GM06990 (cell line): ENCODE measurements at regions not wholly inside any gene's neighbourhood (a gene's known extent, or its start where the extent isn't known, plus 50 kb on each side); places are given as distances from the start of the nearest gene placed in this dataset.

Experiments used
- DNase-seq: peaks from one replicate; pipeline ENCODE4 v3.0.0-alpha.2; 2011; ENCODE audit not compliant: insufficient read length; ENCODE audit errors: extremely low read depth
- H3K27me3 ChIP-seq: replicated peaks from 2 replicates; pipeline ENCODE4 v1.6.0; 2011; ENCODE audit warnings: low read length; ENCODE audit not compliant: control insufficient read depth, insufficient read depth
- H3K36me3 ChIP-seq: 2 replicates; pipeline ENCODE4 v1.5.1; 2011; ENCODE audit warnings: low read length; ENCODE audit not compliant: control insufficient read depth, insufficient read depth
- H3K4me3 ChIP-seq: replicated peaks from 2 replicates; pipeline ENCODE4 v1.5.1; 2011; ENCODE audit warnings: low read depth, mild to moderate bottlenecking, control low read depth, low read length
- CTCF ChIP-seq: IDR thresholded peaks from 2 replicates; pipeline ENCODE4 v1.5.1; 2011; ENCODE audit warnings: low read length, control low read depth, mild to moderate bottlenecking, inconsistent platforms; ENCODE audit not compliant: insufficient read depth, poor library complexity, severe bottlenecking

DNA sequence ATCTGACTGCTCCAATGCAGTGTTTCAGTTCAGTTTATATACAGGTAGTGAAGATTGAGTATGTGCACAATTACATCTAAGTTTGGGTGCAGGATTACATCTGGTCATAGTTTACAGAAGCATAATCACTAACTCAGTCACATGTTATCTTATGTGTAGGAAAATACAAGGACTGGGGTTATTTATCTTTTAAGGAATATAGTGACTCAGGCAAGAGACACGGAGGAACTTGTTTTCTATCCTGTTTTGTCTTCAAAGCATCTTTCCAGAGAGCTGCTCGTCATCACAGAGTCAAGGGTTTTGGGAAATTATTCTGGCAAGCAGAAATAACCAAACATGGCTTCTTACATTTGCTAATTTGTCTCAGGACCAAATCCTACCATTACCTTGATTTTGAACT is 1371.5 kb upstream of the TMEFF2 start:
- Histone ChIP-seq H3K27me3 (no peaks in the 10 kb centered on the region), H3K4me3 (no peak overlapping the region), H3K36me3 (no peaks in the 10 kb centered on the region)
- TF ChIP-seq CTCF, result no peak
- DNase-seq, result no peak

- no peak for DNase-seq
- Histone ChIP-seq H3K4me3 (no peak overlapping the region), H3K36me3 (no peaks in the 10 kb centered on the region), H3K27me3 (no peaks in the 10 kb centered on the region)
- TF ChIP-seq CTCF, result no peak
Observed at GRCh38 chr2:193562031-193562430, 1367.3 kb upstream of the TMEFF2 start.

- no peaks in the 10 kb centered on the region for H3K27me3 ChIP-seq
- TF ChIP-seq CTCF, result no peak
- H3K36me3 ChIP-seq, result no peaks in the 10 kb centered on the region
- no peak for DNase-seq
- no peak overlapping the region for H3K4me3 ChIP-seq
Observed at GRCh38 chr2:193561054-193561453, 1366.3 kb upstream of the TMEFF2 start.

DNA sequence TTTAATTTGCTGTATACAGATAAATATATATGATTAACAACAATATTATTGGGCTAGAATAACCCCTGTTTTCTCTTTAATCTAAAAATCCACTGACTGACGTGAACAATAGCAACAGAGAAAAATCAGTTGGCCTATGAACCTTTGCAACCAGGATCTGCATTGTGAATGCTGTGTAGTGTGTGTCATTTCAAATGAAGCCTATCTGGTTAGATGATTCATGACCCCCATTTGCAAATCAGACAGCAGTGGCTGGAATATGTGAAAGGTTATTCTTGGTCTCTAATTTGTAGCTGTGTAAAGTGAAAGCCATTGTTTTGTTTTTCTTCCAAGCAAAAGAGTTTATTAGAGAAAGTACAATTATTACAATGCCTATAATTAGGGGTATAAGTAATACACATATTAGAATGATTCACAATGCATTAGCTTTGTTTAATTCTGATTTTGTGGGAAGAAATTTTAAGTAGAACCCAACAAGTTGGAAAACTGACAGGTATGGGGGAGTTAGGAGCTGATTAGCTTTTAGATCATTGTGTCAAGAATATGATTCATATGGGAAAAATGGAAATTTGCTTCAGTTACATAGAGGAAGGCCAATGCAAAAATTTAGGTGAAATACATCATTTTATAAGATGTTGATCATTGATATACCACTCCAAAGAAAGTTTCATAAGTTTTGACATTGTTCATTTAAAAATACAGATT is 1362.2 kb upstream of the TMEFF2 start:
- no peaks in the 10 kb centered on the region for H3K36me3 ChIP-seq
- no peak for TF ChIP-seq CTCF
- no peak for DNase-seq
- H3K27me3 ChIP-seq, result no peaks in the 10 kb centered on the region
- H3K4me3 ChIP-seq, result no peak overlapping the region

GRCh38 chr2:193549661-193550060 is 1354.9 kb upstream of the TMEFF2 start:
- Histone ChIP-seq H3K36me3 (no peaks in the 10 kb centered on the region), H3K27me3 (no peaks in the 10 kb centered on the region), H3K4me3 (no peak overlapping the region)
- no peak for TF ChIP-seq CTCF
- DNase-seq, result no peak

DNA sequence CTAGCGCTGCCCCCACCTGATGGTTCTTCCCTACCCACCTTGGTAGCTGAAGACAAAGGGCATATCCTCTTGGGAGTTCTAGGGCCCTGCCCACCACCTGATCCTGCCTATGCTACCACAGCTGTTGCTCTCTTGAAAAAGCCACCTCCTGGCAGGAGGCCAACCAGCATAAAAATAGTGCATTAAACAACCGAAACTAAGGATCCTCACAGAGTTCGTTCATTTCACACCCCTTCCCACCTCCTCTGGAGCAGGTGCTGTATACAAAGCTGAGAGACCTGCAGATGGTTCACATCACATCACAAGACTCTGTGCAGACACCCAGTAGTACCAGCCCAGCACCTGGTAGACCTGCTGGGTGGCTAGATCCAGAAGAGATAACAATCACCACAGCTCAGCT is 1348.0 kb upstream of the TMEFF2 start:
- Histone ChIP-seq H3K4me3 (no peak overlapping the region), H3K27me3 (no peaks in the 10 kb centered on the region), H3K36me3 (no peaks in the 10 kb centered on the region)
- TF ChIP-seq CTCF, result no peak
- no peak for DNase-seq
